Adrenal gland (tissue), 5 donors: ENCODE measurements at regions not wholly inside any gene's neighbourhood (a gene's known extent, or its start where the extent isn't known, plus 50 kb on each side); places are given as distances from the start of the nearest gene placed in this dataset.

Experiments used
- CTCF ChIP-seq, 6 experiments: fragments of 450-650 bp in 4 of 6; fragments of 200-600 bp in 2 of 6; sonication (generic) in 1 of 6; IDR thresholded peaks; 1 replicate in 5 of 6; 2 replicates in 1 of 6; pipeline versions ENCODE4 v1.5.1 to v1.8.0; 2016 to 2021; ENCODE audit warnings: antibody characterized with exemption in 6 of 6, mild to moderate bottlenecking in 2 of 6, moderate library complexity in 1 of 6
- POLR2A ChIP-seq, 2 donors: fragments of 450-650 bp; IDR thresholded peaks; one replicate each; pipeline ENCODE4 v1.6.1; 2017; ENCODE audit warnings: antibody characterized with exemption in 2 of 2, mild to moderate bottlenecking in 2 of 2, moderate library complexity in 1 of 2
- donor health status: DM: no; HTN: no; CAD: no.

GRCh38 chr12:90166012-90166411 lies 457.4 kb upstream of the ATP2B1 start:
- TF ChIP-seq CTCF (IDR thresholded peaks at IDR 0.05) (no peak), POLR2A (IDR thresholded peaks at IDR 0.05) (no peak)
